ENCODE measurements at regions not wholly inside any gene's neighbourhood (a gene's known extent, or its start where the extent isn't known, plus 50 kb on each side); places are given as distances from the start of the nearest gene placed in this dataset.

DNA sequence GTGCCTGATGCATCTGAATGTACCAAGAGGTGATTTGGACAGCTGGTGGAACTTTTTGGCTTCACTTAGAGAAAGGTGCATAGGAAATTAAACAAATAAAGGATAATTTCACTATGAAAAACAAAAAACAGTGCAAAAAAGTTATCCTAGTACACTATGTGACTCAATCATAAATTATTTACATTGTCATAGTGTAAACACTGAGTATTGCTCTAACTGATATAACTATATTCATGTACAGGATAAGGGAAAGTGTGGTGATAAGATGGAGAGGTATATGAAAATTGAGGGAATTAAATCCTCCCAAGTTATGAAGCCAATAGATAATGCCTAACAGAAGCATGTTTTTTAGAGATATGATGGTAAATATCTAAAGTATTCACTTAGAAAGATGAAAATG is 50.2 kb upstream of the CPNE4 start:
- no peaks in the 10 kb centered on the region for H3K4me1 ChIP-seq
- DNase-seq = no peak
- no peak for TF ChIP-seq POLR2A (IDR thresholded peaks at IDR 0.05)
- TF ChIP-seq, protein P1, sequence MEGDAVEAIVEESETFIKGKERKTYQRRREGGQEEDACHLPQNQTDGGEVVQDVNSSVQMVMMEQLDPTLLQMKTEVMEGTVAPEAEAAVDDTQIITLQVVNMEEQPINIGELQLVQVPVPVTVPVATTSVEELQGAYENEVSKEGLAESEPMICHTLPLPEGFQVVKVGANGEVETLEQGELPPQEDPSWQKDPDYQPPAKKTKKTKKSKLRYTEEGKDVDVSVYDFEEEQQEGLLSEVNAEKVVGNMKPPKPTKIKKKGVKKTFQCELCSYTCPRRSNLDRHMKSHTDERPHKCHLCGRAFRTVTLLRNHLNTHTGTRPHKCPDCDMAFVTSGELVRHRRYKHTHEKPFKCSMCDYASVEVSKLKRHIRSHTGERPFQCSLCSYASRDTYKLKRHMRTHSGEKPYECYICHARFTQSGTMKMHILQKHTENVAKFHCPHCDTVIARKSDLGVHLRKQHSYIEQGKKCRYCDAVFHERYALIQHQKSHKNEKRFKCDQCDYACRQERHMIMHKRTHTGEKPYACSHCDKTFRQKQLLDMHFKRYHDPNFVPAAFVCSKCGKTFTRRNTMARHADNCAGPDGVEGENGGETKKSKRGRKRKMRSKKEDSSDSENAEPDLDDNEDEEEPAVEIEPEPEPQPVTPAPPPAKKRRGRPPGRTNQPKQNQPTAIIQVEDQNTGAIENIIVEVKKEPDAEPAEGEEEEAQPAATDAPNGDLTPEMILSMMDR (IDR thresholded peaks at IDR 0.05) = no peak
- H3K9me3 ChIP-seq = no peaks in the 10 kb centered on the region
- H3K27me3 ChIP-seq = no peaks in the 10 kb centered on the region
- H3K4me3 ChIP-seq = no peak overlapping the region
- H3K27ac ChIP-seq = no peak overlapping the region
- intact Hi-C loops (cut with DNase I; ENCODE audit: low total_unique reads) = no loop called here
- no peaks in the 10 kb centered on the region for H3K36me3 ChIP-seq (ENCODE audit: low read depth, missing control alignments)

DNA sequence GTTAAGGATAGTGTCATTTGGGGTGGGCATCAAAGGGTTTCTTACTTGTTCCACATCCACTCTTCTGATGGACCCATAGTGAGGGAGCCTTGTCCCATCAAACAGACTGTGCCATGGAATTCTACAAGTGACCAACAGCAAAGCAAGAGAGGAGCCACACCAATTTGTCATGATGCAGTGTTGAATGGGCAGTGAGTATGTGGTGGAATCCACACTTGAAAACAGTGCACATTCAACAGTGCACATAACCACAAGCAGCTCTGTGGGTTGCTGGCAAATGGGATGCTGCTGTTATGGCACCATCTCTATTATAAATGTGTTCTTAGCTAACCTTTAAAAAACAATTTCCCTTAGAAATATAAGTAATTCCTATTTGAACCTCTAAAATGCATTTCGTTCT is 52.5 kb upstream of the CPNE4 start:
- Histone ChIP-seq H3K9me3 (no peaks in the 10 kb centered on the region), H3K27me3 (no peaks in the 10 kb centered on the region), H3K36me3 (ENCODE audit: low read depth, missing control alignments) (no peaks in the 10 kb centered on the region), H3K27ac (no peak overlapping the region), H3K4me1 (no peaks in the 10 kb centered on the region), H3K4me3 (no peak overlapping the region)
- no peak for TF ChIP-seq POLR2A (IDR thresholded peaks at IDR 0.05)
- TF ChIP-seq, protein P1 (IDR thresholded peaks at IDR 0.05) = no peak
- WGBS, 2 donors = 62 to 76% methylated on average over 1 of the region's 1 CpG
- DNase-seq = no peak
- intact Hi-C loops (cut with DNase I; ENCODE audit: low total_unique reads) = no loop called here

DNA sequence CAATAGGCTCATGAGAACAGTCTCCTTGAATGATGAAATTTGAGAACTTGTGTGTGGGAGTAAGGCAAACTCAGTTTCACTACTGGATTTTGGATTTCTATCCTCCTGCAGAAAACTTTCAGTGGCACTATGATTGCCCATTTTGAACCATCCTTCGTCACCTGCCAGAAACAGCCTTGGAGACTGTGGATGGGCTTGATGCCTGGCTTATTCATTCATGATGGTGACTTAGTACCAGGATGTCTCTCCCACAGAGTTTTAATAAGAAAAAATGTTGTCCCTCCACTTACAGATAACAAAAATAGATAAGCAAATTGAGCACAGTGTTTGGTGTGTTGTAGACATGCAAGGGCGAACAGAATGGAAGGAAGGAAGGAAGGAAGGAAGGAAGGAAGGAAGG is 53.5 kb upstream of the CPNE4 start:
- H3K27ac ChIP-seq = no peak overlapping the region
- no peaks in the 10 kb centered on the region for H3K36me3 ChIP-seq (ENCODE audit: low read depth, missing control alignments)
- H3K4me1 ChIP-seq = no peaks in the 10 kb centered on the region
- intact Hi-C loops (cut with DNase I; ENCODE audit: low total_unique reads) = no loop called here
- DNase-seq = no peak
- H3K9me3 ChIP-seq = no peaks in the 10 kb centered on the region
- WGBS, 2 donors = 62 to 63% methylated on average over 2 of the region's 2 CpGs
- H3K27me3 ChIP-seq = no peaks in the 10 kb centered on the region
- TF ChIP-seq POLR2A (IDR thresholded peaks at IDR 0.05) = no peak
- TF ChIP-seq, protein P1 (IDR thresholded peaks at IDR 0.05) = no peak
- H3K4me3 ChIP-seq = no peak overlapping the region

DNA sequence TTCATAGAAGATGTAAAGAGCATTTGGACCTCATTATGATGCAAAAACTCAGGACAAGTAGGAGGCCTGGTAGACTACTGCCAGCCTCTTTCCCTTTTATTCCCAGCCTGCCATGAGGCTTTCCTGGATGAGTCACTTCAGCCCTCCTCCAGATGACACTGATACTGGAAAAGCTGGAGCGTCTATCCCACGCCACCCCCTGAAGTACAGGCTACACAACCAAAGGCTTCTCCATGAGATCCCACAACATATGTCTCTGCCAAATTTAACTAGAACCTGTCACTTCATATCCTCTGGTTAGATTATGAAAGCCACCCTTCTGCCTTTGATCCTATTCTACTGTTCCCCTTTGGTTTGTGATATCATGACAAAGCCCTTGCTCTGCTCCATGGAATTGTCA is 56.1 kb upstream of the CPNE4 start:
- Histone ChIP-seq H3K36me3 (ENCODE audit: low read depth, missing control alignments) (no peaks in the 10 kb centered on the region), H3K4me1 (no peaks in the 10 kb centered on the region), H3K4me3 (no peak overlapping the region), H3K9me3 (no peaks in the 10 kb centered on the region), H3K27me3 (no peaks in the 10 kb centered on the region), H3K27ac (no peak overlapping the region)
- 72 to 79% methylated on average over 2 of the region's 2 CpGs for WGBS, 2 donors
- no peak for DNase-seq
- no peak for TF ChIP-seq POLR2A (IDR thresholded peaks at IDR 0.05)
- TF ChIP-seq, protein P1 (IDR thresholded peaks at IDR 0.05) = no peak
- intact Hi-C loops (cut with DNase I; ENCODE audit: low total_unique reads) = no loop called here

DNA sequence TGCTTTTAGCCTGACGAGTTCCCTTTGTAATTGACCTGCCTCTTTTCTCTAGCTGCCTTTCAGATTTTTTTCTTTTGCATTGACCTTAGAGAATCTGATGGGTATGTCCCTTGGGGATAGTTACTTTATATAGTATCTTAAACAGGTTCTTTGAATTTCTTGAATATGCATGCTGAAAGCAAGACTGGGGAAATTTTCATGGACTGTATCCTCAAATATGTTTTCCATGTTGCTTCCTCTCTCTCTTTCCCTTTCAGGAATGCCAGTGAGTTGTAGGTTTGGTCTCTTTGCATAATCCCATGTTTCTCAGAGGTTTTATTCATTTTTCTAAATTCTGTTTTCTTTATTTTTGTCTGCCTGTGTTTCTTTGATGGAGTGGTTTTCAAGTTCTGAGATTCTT is 81.8 kb upstream of the CPNE4 start:
- intact Hi-C loops (cut with DNase I; ENCODE audit: low total_unique reads) = no loop called here
- Histone ChIP-seq H3K9me3 (no peaks in the 10 kb centered on the region), H3K27ac (no peak overlapping the region), H3K4me3 (no peak overlapping the region), H3K4me1 (no peaks in the 10 kb centered on the region), H3K36me3 (ENCODE audit: low read depth, missing control alignments) (no peaks in the 10 kb centered on the region), H3K27me3 (no peaks in the 10 kb centered on the region)
- no peak for DNase-seq
- WGBS, 2 donors = 60 to 89% methylated on average over 1 of the region's 1 CpG
- TF ChIP-seq POLR2A (IDR thresholded peaks at IDR 0.05) = no peak
- TF ChIP-seq, protein P1 (IDR thresholded peaks at IDR 0.05) = no peak
